ENCODE measurements at regions not wholly inside any gene's neighbourhood (a gene's known extent, or its start where the extent isn't known, plus 50 kb on each side); places are given as distances from the start of the nearest gene placed in this dataset.

GRCh38 chr3:84904816-84905555 is 53.8 kb upstream of the CADM2 start:
- Histone ChIP-seq H3K9me3 (ENCODE audit: low read depth) (no peaks in the 10 kb centered on the region), H3K9ac (no peak overlapping the region), H3K27ac (no peak overlapping the region), H2AFZ (replicated peaks) (peak overlapping the region; percentile 17), H3K27me3 (no peaks in the 10 kb centered on the region), H3F3A (ENCODE audit: low read depth) (no peaks in the 10 kb centered on the region), H3K79me2 (ENCODE audit: low read depth) (no peaks in the 10 kb centered on the region), H3K36me3 (no peaks in the 10 kb centered on the region), H4K20me1 (ENCODE audit: low read depth) (no peaks in the 10 kb centered on the region), H3K4me2 (no peak overlapping the region), H3K4me1 (no peaks in the 10 kb centered on the region), H3K4me3 (no peak overlapping the region)
- peak; percentile 23 for DNase-seq (ENCODE audit: low spot score)
- Mint-ChIP-seq H3K27me3 (ENCODE audit: insufficient read depth, low read depth) (no peaks in the 10 kb centered on the region), H3K36me3 (no peaks in the 10 kb centered on the region), H3K9me3 (peaks cover 7% of the 10 kb centered on the region), H3K27ac (no peak overlapping the region), H3K4me1 (no peaks in the 10 kb centered on the region), H3K4me3 (no peak overlapping the region)
- TF ChIP-seq EZH2 (IDR thresholded peaks at IDR 0.05) (no peak), EZH2phosphoT487 (IDR thresholded peaks at IDR 0.05) (no peak), CTCF (IDR thresholded peaks at IDR 0.05) (no peak)

DNA sequence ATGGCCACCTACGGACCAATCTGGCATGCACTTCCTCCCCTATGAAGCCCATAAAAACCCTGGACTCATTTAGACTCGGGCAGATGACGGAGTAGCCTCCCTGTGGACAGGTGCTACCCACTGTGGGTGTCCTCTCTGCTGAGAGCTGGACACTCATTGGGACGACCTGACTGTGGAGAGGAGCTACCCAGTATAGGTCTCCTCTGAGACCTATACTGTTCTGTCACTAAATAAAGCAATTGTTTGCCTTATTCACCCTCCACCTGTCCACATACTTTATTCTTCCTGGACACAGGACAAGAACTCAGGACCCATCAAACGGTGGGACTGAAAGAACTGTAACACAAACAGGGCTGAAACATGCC is 53.3 kb upstream of the CADM2 start:
- Mint-ChIP-seq H3K4me3 (no peak overlapping the region), H3K27me3 (ENCODE audit: insufficient read depth, low read depth) (no peaks in the 10 kb centered on the region), H3K9me3 (peaks cover 2% of the 10 kb centered on the region), H3K36me3 (no peaks in the 10 kb centered on the region), H3K27ac (no peak overlapping the region), H3K4me1 (no peaks in the 10 kb centered on the region)
- Histone ChIP-seq H4K20me1 (ENCODE audit: low read depth) (no peaks in the 10 kb centered on the region), H3K4me3 (no peak overlapping the region), H3K36me3 (no peaks in the 10 kb centered on the region), H3K4me1 (no peaks in the 10 kb centered on the region), H3K9ac (no peak overlapping the region), H3K4me2 (no peak overlapping the region), H3K9me3 (ENCODE audit: low read depth) (no peaks in the 10 kb centered on the region), H3K79me2 (ENCODE audit: low read depth) (no peaks in the 10 kb centered on the region), H3K27me3 (no peaks in the 10 kb centered on the region), H3K27ac (no peak overlapping the region), H3F3A (ENCODE audit: low read depth) (no peaks in the 10 kb centered on the region), H2AFZ (replicated peaks) (peak overlapping the region; percentile 17)
- DNase-seq (ENCODE audit: low spot score) = no peak
- TF ChIP-seq CTCF (IDR thresholded peaks at IDR 0.05) (no peak), EZH2phosphoT487 (IDR thresholded peaks at IDR 0.05) (no peak), EZH2 (IDR thresholded peaks at IDR 0.05) (no peak)

- Mint-ChIP-seq H3K4me1 (no peaks in the 10 kb centered on the region), H3K27me3 (ENCODE audit: insufficient read depth, low read depth) (no peaks in the 10 kb centered on the region), H3K27ac (no peak overlapping the region), H3K36me3 (no peaks in the 10 kb centered on the region), H3K9me3 (peaks cover 2% of the 10 kb centered on the region), H3K4me3 (no peak overlapping the region)
- no peaks in the 10 kb centered on the region for H3K79me2 ChIP-seq (ENCODE audit: low read depth)
- no peak for TF ChIP-seq EZH2phosphoT487 (IDR thresholded peaks at IDR 0.05)
- no peaks in the 10 kb centered on the region for H4K20me1 ChIP-seq (ENCODE audit: low read depth)
- H3K9ac ChIP-seq = no peak overlapping the region
- H2AFZ ChIP-seq (replicated peaks) = no peak overlapping the region
- no peak overlapping the region for H3K27ac ChIP-seq
- H3K36me3 ChIP-seq = no peaks in the 10 kb centered on the region
- H3K4me1 ChIP-seq = no peaks in the 10 kb centered on the region
- no peak overlapping the region for H3K4me3 ChIP-seq
- H3K27me3 ChIP-seq = no peaks in the 10 kb centered on the region
- H3F3A ChIP-seq (ENCODE audit: low read depth) = no peaks in the 10 kb centered on the region
- no peak for DNase-seq (ENCODE audit: low spot score)
- H3K4me2 ChIP-seq = no peak overlapping the region
- H3K9me3 ChIP-seq (ENCODE audit: low read depth) = no peaks in the 10 kb centered on the region
Measured at GRCh38 chr3:84906065-84906464, 52.7 kb upstream of the CADM2 start.

All from neural progenitor cell (in vitro differentiated cells).